HepG2 (cell line): ENCODE measurements at regions not wholly inside any gene's neighbourhood (a gene's known extent, or its start where the extent isn't known, plus 50 kb on each side); places are given as distances from the start of the nearest gene placed in this dataset.

Experiments used
- CREB1 ChIP-seq, 2 experiments: fragments of 450-650 bp in 1 of 2; IDR thresholded peaks; 2 replicates each; pipeline ENCODE4 v1.6.1; 2016 to 2017; ENCODE audit warnings: control low read depth in 1 of 2, mild to moderate bottlenecking in 1 of 2, missing compliant biosample characterization in 1 of 2, missing genetic modification characterization in 1 of 2
- EZH2 ChIP-seq: conservative IDR thresholded peaks from 2 replicates; pipeline ENCODE4 v1.6.1; 2012; ENCODE audit warnings: mild to moderate bottlenecking, low read depth, low read length, moderate library complexity
- RELA ChIP-seq: sonication (generic); formaldehyde crosslinking; IDR thresholded peaks from 2 replicates; pipeline ENCODE4 v1.4.0; 2020; ENCODE audit warnings: missing genetic modification reagents
- TAF1 ChIP-seq: sonication (generic); formaldehyde crosslinking; IDR thresholded peaks from 2 replicates; pipeline ENCODE4 v1.4.0; 2020; ENCODE audit warnings: missing genetic modification reagents
- ZNF232 ChIP-seq: sonication (generic); formaldehyde crosslinking; IDR thresholded peaks from 2 replicates; pipeline ENCODE4 v1.4.0; 2020; ENCODE audit warnings: missing genetic modification reagents, borderline replicate concordance
- TF ChIP-seq, protein P1 (sequence below): sonication (generic); formaldehyde crosslinking; IDR thresholded peaks from 2 replicates; pipeline ENCODE4 v1.4.0; 2020; ENCODE audit warnings: missing genetic modification reagents
- TF ChIP-seq, protein P2 (sequence below): sonication (generic); formaldehyde crosslinking; IDR thresholded peaks from 2 replicates; pipeline ENCODE4 v1.5.1; 2020; ENCODE audit warnings: missing genetic modification reagents, mild to moderate bottlenecking, borderline replicate concordance
- TF ChIP-seq, protein P3 (sequence below): sonication (generic); formaldehyde crosslinking; IDR thresholded peaks from 2 replicates; pipeline ENCODE4 v1.9.0; 2021; ENCODE audit warnings: missing genetic modification reagents, mild to moderate bottlenecking, borderline replicate concordance

DNA sequence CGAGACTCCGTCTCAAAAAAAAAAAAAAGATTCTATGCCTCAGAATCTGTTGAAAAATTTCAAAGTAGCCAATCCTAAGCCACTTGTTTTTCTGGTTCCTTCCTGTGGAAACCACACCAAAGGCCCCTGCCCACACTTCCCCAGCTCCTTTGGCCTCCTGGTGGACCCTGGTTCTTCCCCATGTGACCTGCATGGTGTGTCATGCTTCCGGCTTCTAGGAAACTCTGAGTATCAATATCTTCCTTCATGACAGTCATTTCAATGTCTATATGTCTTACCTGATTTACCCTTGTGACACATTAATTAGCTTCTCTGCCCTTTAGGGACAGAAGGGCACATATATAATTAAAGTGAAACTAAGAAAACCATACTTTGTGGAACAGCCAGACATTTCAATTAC, 80.4 kb upstream of the GRB10 start:
- TF ChIP-seq TAF1 (CRISPR knock-in tag), result no peak
- TF ChIP-seq, protein P1, sequence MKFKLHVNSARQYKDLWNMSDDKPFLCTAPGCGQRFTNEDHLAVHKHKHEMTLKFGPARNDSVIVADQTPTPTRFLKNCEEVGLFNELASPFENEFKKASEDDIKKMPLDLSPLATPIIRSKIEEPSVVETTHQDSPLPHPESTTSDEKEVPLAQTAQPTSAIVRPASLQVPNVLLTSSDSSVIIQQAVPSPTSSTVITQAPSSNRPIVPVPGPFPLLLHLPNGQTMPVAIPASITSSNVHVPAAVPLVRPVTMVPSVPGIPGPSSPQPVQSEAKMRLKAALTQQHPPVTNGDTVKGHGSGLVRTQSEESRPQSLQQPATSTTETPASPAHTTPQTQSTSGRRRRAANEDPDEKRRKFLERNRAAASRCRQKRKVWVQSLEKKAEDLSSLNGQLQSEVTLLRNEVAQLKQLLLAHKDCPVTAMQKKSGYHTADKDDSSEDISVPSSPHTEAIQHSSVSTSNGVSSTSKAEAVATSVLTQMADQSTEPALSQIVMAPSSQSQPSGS, result no peak
- TF ChIP-seq ZNF232 (CRISPR knock-in tag), result no peak
- no peak for TF ChIP-seq EZH2
- no peak for TF ChIP-seq CREB1 (IDR thresholded peaks at IDR 0.05)
- no peak for TF ChIP-seq CREB1 (CRISPR knock-in tag; IDR thresholded peaks at IDR 0.05)
- TF ChIP-seq, protein P2, sequence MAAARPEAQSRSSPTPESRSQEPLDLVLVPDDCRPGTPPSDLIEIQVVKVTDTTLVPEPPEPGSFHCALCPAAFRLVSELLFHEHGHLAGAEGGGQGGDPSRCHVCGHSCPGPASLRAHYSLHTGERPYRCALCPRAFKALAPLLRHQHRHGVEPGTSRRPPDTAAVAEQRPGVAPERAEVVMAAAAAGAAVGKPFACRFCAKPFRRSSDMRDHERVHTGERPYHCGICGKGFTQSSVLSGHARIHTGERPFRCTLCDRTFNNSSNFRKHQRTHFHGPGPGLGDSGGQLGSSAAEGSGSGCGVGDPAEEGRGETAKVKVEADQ (CRISPR knock-in tag), result no peak
- TF ChIP-seq, protein P3, sequence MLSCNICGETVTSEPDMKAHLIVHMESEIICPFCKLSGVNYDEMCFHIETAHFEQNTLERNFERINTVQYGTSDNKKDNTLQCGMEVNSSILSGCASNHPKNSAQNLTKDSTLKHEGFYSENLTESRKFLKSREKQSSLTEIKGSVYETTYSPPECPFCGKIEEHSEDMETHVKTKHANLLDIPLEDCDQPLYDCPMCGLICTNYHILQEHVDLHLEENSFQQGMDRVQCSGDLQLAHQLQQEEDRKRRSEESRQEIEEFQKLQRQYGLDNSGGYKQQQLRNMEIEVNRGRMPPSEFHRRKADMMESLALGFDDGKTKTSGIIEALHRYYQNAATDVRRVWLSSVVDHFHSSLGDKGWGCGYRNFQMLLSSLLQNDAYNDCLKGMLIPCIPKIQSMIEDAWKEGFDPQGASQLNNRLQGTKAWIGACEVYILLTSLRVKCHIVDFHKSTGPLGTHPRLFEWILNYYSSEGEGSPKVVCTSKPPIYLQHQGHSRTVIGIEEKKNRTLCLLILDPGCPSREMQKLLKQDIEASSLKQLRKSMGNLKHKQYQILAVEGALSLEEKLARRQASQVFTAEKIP (CRISPR knock-in tag), result no peak
- TF ChIP-seq RELA (CRISPR knock-in tag), result no peak
